NCI-H2227 treated with DMSO at 0.1 percent for 48 hours (cell line): ENCODE measurements at regions not wholly inside any gene's neighbourhood (a gene's known extent, or its start where the extent isn't known, plus 50 kb on each side); places are given as distances from the start of the nearest gene placed in this dataset.

Experiments used
- DNase-seq: peaks from one replicate; lab custom pipeline; 2025; lab: John Stamatoyannopoulos, UW

DNA sequence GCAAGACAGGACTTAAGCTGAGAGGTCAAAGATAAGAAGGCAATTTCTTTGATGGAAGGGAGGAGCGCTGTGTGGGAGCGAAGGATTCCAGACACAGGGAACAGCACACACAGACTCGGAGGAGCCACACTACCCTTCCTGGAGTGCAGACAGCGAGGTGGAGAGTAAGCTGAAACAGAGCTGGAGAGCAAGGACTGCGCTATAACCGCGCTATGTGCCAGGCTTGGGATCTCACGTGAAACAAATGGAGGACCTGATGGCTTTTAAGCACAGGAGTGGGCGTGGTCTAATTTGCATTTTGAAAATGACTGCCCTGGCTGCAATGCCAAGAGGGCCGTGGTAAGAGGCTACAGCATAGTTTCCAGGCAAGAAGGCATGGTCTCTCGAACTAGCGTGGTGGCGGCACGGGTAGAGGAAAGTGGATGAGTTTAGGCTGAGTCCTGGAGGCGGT lies 113.9 kb upstream of the SORBS2 start:
- no peak for DNase-seq

DNA sequence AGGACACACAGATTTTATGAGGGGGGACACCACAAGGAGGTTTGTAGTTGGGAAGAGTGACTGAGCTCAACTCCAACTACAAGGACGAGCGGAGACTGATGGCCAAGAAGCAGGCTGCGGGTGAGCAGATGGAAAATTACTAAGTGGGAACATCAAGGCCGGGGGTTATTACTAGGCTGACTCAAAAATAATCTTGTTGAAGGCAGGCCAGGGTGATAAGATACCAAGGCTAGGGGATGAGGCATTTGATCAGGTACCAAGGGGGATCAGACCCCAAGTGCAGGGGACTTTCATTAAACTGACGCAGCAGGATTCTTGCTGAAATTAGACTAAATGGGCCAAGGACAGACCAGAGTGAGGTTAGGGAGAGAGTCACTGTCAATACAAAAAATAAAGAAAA lies 119.4 kb upstream of the SORBS2 start:
- no peak for DNase-seq

DNA sequence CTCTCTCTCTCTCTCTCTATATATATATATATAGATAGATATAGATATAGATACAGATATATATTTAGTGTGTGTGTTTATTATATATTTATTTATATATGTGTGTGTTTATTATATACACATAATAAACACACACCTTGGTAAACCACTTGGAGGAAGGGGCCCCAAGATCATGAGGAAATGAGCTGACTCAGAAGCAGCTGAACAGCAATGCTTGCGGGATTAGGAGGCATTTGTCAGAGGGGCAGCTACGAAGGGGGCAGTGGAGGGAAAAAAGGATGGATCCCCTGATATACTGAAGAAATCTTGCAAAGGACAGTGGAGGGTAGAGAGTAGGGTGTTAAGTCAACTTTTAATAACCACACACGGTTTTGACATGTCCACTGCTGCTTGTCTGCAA lies 120.0 kb upstream of the SORBS2 start:
- DNase-seq = no peak

DNA sequence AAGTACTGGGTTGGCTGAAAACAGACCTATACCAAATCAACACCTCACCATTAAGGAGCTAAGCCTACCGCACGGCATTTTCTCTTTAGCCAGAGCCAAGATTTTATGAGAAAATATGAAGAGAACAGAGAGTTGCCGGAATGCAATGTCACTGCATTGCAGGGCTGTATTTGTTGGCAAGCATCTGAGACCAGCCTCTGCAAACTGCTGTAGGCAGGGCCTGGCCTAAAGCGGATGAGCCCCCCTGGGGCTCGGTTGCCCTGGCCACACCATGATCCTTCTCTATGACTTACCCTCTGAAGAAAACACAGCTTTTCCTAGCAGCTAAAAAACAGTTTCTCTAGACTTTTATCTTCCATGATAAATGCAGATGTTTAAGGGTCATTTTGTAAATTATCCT lies 120.5 kb upstream of the SORBS2 start:
- no peak for DNase-seq

DNA sequence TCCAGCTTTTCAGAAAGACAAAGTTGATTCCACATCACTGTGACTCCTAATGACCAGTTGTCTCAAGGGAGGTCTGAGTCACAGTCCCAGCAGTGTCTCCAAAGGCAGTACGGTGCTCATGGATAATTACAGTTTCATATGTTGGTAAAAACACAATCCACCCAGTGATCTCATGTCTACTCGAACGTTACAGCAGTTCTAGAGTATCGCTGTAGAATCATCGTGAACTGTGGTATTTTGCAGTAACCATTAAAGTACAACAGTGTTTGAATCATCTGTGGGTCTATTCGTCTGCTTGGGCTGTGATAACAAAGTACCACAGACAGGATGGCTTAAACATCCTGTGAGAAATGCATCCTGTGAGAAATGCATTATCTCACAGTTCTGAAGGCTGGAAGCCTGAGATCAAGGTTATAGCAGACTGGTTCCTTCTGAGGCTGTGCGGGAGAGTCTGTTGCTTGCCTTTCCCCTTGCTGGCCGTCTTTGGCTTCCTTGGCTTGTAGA lies 121.1 kb upstream of the SORBS2 start:
- no peak for DNase-seq

DNA sequence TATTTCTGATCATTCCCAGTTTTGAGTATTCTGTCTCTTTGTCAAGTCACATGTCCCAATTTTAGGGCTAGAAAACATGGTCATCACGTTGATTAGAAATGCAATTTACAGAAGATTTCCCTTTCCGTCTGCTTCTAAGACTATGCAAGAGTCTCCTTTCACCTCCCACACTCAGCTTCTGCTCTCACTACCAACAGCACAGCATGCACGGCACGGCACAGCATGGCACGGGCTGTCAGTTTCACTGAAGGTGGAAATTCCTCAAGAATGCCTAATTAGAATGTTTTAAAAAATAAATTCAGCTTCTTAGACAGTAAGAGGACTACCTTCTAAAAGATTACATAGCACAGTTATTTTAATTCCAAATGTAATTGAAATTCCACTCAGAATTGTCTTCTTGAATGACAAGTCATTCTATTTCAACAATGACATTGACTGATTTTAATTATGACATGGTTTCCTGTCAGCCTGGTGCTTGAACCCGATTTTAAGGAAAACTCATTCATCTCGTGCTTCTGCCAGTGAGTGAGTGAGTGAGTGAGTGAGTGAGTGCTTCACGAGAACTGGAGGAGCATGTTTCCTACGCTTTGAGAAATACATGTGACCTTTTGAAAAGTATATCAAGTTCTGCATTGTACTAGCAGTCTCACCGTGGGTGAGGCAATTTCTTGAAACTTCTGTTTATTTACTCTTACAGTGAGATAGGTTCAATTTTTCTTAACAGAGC lies 124.8 kb upstream of the SORBS2 start:
- no peak for DNase-seq

DNA sequence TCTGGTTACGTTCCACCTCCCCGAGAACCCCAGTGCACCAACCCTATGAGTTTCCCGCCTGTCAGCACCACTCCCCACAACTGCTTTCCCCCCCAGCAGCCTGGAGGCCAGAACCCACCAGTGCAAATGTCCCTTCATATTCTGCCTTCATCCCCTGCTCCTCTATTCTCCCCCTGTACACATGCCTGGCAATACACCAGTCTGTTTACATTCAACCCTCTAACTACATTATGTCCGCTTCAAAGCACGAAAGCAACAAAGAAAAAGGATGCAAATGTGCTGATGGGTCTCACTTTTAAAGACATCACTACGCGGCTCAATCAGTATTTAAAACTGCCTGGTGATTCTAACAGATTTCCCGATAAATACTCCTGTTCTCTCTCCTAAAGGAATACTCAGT lies 126.7 kb upstream of the SORBS2 start:
- no peak for DNase-seq

DNA sequence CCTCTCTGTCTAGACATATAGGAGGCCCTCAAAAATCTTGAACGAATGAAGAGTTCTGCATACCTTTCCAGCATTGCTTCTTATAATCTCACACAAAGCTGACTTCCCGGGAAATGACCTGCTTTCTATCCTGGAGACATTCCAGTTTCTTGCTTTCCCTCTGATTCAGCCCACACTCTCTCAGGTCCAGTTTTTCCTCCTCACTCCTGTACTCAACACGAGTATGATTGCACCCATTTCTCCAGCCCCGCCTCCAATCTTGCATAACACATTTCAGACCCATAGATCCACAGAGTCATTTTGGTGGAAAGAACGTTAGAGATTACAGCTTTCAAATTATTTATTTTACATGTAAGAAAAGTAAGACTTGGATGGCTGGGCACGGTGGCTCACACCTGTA lies 127.5 kb upstream of the TLR3 start:
- no peak for DNase-seq

DNA sequence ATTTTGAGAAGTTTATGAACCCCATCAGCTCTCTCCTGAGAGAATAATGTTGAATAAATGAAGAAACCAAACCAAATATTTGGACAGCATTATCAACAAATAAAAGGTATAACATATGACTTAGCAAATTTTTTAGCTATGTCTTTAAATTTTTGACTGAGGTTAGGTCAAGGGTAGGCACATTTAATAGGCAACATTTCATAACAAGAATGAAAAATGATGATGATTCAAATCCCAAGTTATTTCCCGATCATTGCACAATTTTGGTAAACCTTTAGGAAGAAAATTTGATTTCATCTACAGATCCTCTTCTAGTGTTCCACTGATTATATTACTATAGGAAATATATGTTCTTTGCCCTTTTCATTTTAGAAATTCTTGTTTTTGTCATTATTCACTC lies 123.7 kb upstream of the TLR3 start:
- no peak for DNase-seq

DNA sequence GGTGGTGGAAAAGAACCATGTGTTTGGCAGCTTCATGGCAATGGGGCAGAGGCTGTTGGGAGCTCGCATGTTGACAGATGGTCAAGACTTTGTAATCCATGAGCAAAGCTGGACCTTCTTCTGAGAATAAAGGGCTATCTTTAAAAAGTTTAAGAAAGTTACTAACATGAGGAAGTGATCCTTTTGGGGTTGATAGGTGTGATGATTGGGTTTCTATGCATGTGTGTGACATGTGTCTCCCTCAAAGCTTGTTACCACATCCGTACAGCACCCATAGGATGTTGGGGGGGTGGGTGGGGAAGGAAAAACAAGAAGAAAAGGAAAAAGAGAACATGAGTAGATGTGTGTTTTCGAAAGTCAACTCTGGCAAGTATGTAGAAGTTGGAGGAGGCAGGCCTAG lies 123.0 kb upstream of the TLR3 start:
- no peak for DNase-seq

DNA sequence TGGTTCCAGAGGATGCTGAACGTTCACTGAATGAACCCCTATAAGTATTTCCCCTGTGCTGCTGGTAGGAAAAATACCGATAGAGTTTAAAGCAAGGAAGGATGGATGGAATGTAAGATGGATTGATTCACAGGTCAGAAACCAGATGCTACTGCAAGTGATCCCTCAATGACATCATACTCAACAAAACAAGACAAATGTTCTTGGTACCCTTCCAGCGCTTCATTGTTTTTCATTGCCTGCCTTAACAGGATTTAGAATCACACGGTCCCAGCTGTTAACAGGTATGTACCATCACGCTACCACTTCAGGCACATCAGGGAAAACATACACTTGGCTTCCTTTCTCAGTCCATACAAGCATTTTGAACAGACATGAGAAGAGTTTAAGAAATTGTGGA lies 118.1 kb upstream of the TLR3 start:
- no peak for DNase-seq

DNA sequence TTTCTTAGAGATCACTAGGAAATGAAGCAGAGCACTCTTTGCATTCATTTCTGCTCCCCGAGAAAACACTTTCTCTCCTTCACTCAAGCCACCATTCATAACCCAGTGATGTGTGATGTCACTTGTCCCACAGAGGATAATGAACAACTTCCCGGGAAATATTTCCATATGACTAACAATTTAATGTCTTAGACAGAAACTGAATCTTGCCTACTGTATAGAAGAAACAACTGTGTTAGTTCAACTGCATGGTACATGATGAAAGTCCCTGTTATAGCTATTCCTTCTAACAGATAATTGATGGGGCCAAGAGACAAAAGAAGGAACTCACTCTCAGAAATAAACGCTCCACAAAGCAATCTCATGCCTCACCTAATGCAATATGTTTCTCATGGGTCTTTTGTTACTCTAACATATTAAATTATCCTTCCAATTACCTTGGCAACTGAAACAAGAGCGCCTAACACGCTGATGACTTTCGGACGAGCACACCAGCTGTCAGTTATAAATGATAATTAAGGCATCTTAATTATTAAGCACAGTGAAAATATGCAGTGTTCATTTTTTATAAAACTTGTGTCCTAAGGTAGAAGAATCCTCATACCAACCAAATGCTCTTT lies 113.7 kb upstream of the TLR3 start:
- DNase-seq = no peak

DNA sequence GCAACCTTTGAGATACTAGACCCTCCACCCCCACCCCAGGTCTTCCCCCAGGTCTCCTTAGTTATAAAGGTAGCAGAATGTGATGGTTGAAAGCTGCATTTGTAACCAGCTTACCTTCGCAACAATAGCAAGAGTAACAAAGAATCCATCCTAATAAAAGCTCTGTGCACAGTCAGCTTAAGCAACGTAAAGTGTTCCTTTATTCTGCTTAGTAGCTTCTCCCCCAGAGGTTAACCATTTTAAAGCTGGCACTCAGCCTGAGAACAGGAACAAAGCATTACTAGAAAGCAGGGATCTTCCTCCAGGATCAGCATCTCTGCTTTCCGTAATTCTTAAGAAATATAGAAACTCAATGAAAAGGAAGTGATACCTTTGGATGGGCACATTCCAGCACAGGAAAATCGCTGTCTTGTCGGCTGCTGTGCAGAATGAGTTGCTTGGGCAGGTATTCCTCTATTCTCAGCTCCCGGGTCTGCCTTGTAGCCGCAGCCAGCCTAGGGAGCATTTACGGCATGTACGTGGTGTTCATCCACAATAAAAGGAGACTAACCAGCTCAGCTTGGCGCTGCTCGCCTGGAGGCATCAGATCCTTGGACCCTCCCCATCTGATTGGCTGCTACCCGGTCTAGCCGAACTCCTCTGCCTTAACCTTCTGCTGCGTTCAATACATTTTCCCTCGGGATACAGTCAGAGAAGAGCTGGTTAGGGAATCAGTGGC lies 113.0 kb upstream of the TLR3 start:
- no peak for DNase-seq

DNA sequence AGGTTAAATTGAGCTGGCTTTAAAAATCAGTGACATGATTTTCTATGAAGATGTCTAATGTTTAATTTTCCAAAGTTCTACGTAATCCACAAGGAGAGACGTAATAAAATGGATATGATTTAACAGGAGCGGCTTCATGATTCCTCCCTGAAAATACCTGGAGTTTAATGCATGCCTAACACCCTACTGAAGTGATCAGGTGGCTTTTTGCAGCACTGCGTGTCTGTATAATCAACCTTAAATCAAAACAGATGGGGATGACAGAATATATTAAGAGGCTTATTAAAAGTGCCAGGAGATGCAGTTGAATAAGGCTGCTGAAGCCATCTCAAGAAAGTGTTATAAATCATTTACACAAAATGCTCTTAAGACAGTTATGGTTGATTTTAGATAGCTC lies 112.4 kb upstream of the TLR3 start:
- DNase-seq = no peak

DNA sequence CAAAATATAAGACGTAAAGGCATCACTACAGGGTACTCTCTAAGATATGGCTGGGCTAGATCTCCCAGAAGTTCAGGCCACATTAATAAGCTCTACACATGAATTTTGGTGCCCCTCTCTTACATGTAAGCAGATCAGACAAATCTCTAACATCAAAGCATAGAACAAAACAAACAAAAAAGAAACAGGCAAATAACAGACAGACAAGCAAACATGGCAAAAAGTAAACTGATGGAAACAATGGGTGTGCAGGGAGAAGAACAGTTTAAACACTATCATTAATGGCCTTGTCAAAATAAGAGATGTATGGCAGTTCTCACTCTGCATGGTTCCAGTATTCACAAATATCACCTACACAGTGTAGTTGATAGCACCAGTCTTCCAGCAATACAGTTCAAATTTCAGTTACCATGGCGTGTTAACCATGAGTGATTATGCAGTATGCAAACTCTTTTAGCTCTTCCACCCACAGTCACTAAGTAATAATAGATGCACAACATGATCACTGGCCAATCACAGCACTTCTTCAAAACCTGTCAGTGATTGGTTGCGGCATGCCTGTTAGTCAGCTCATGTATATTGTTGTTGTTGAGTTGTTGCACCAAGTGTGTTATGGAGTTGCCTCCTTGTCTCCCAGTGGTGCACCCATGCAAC lies 110.7 kb upstream of the TLR3 start:
- no peak for DNase-seq

DNA sequence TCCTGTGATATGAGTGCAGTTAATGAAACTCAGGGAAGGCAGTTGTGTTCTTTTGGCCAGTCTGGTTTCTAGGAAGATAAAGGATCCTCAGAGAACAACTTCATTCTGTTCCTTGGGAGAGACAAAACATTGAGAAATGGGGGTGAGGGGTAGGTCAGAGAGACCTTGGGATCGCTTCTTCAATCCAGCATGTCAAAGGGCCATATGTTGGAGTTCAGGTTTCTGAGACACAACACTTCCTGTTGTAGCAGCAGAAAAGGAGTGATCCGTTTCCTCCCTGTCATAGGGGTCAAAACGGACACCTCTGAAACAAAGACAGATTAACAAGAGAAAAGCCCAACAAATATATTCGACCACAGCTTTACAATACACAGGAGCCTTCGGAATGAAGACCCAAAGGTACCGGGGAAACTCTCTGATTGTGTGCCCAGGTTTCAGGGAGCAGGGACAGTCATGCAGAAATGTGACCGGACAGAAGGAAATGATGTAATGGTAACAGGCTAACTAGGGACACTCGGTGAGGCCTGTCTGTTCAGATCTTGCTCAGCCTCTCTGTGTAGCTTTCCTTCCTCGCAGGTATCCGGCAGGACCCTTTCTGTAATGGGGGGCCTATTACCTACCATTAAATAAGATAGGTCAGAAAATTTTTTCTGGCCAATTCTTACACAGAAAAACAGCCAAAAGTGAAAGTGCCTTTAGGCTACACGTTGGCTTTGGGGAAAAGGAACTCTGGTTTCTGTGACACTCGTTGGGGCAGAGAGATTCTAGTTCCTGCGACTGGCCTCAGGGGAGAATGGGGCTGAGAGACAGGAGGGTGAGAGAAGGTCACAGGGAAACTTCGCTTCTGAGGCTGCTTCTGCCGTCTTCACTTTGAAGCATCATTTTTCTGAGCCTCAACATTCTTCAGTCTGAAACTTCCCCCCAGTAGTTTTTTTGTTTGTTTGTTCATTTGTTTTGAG lies 103.3 kb upstream of the TLR3 start:
- DNase-seq = no peak

DNA sequence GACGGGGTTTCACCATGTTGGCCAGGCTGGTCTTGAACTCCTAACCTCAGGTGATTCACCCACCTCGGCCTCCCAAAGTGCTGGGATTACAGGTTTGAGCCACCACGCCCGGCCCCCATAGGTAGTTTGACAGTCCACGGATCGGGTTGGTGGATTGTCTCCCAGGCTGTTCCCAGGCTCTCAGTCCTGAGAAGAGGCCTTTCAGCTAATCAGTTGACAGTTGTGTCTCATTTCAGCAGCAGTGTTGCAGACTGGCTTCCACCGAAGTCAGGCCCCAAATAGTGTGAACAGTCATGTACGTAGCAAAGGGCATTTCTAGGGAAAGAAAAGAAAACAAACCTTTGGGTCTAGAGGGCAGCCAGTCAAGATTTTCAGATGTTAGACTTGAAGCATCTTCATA lies 102.4 kb upstream of the TLR3 start:
- DNase-seq = no peak

DNA sequence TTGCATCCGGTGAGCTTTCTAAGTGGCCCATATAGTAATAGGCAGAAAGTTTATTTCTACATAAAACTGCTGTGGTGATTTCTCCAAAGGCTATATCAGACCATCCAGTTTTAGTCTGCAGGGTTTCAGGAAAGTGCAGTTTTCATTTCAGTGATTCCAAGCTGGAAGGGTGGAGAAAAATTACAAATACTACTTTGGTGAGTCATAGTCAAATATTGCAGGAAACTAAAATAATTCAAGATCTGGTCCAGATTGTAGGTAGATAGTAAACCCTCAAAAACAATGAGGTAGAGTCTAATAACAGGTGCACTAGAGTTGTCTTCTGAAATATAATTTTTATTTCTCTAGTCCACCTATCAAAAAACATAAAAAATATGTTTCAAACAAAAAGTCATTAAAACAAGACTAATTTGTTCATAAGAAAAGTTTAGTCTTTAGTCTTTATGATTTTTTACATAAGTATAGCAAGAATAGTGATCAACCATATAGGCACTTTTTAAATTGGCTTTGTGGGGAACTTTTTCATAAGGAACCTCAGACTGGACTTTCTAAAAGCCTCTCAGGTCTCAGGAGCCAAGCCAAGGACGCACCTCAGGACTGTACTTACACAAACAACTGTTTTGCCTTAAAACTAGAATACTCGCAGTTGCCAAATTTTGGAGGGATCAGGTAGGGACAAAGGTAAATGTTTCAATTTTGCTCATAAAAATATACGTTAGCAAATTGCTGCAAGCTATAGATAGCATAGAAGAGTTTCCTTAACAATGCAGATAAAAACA lies 101.8 kb upstream of the TLR3 start:
- no peak for DNase-seq

DNA sequence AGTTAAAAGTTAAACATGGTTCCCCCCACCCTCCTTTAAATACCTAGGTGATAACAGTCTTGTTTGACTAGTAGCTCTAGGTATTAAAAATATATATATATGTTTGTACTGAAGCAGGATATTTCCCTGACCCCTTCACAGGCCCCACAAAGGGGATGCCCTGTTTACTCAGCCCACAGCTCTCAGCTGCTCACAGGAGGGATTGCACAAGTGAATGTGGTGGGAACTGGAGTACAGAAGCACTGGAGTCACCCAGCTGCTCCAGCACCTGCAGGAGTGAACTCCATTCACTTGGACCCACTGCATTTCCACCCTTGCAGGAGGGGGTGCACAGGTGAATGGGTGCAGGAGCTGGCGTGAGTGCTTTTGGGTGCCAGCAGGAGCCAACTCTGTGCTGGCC lies 99.3 kb upstream of the TLR3 start:
- DNase-seq = no peak

DNA sequence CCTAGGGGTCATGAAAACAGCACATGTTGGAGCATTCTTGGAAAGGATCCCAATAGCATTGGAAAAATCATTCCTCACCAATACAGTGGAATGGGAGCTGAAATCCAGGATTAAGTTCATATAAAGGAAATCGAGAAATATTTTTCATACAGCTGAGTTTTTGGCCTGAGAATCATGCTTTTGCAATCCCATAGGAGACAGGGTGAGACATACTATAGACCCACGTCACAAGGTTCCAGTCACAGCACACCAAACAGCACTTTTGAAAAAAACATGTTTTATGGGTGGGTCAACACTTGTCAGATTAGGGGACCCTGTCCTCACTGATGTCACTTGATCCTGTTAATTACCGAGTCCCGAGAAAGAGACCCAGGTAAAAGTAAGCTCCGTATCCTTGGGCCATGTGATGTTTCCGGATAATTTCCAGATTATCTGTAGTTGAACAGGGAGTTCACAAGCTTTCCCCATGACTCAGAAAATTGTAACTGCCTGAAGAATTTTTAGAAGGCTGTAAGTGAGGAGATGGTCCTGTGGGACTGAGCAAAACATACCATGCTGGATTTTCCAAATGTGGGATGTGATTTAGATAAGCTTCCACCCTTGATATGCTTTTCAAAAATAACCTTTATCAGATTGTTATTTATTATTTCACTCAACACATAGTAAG lies 80.9 kb upstream of the TLR3 start:
- DNase-seq = no peak
